ENCODE measurements at regions not wholly inside any gene's neighbourhood (a gene's known extent, or its start where the extent isn't known, plus 50 kb on each side); places are given as distances from the start of the nearest gene placed in this dataset.

- DNase-seq (ENCODE audit: low read depth in 4 of 4, low spot score in 3 of 4), result no peak
These were observed 948.4 kb downstream of the SORCS1 start for GRCh38 chr10:106216085-106216484.

GRCh38 chr10:106214243-106214642 is 950.3 kb downstream of the SORCS1 start:
- DNase-seq (ENCODE audit: low read depth in 4 of 4, low spot score in 3 of 4), result no peak

DNA sequence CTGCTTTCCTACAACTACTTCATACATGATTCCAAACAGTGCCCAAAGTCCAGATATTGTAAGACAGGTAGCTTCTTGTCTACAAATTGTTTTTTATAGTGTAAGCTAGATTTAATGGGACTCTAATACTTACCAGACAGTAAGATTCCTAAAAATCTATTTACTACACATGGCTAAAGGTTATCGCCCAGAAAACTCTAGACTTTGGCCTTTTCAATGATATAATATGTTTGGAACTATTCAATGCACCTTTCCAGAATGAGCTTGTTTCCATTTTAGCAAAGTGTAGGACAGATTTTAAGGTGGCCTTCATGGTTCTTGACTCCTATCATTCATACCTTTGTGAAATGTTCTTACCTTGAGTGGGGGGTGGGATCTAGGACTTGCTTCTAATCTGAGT is 951.0 kb downstream of the SORCS1 start:
- no peak for DNase-seq (ENCODE audit: low read depth in 4 of 4, low spot score in 3 of 4)

GRCh38 chr10:106198275-106198674 is 966.2 kb downstream of the SORCS1 start:
- DNase-seq (ENCODE audit: low read depth in 4 of 4, low spot score in 3 of 4), result no peak

GRCh38 chr10:106189292-106189691 is 975.2 kb downstream of the SORCS1 start:
- DNase-seq (ENCODE audit: low read depth in 4 of 4, low spot score in 3 of 4), result no peak

DNA sequence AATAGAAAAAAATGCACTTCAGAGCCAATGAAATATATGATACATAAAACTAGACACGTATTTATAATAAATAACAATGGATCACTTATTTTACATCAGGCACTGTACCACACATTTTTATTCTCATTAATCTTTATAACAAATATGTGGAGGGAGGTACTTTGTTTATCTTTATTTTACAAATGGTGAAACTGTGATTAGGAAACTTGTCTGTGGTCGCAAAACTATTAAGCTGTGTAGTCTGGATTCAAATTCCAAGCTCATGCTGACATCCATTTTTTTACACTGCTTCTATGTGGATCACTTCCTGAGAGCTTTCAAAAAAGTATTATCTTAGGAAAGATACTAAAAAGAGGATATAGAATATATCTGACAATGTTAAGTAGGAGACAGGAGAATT is 978.6 kb downstream of the SORCS1 start:
- DNase-seq (ENCODE audit: low read depth in 4 of 4, low spot score in 3 of 4), result no peak

DNA sequence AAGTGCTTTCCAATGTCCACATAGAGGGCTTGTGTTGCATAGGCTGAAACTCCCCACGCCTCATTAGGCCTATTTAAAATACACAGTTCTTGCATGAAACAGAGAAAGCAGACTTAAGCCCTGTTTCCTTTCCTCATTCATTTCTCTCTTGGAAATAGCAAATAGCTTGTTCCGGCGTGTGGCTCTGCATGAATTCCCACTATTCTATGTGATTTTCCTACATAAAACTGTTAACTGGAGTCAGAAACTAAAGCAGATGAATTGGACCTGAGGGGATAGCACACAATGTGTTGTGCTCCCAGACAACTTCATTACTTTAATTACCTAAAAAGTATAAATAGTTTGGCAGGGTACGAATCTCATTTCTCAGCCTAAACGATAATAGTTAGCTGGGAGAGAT is 981.5 kb downstream of the SORCS1 start:
- DNase-seq (ENCODE audit: low read depth in 4 of 4, low spot score in 3 of 4), result no peak

- DNase-seq (ENCODE audit: low read depth in 4 of 4, low spot score in 3 of 4), result no peak
These were observed 982.0 kb downstream of the SORCS1 start for GRCh38 chr10:106182542-106182941.

DNA sequence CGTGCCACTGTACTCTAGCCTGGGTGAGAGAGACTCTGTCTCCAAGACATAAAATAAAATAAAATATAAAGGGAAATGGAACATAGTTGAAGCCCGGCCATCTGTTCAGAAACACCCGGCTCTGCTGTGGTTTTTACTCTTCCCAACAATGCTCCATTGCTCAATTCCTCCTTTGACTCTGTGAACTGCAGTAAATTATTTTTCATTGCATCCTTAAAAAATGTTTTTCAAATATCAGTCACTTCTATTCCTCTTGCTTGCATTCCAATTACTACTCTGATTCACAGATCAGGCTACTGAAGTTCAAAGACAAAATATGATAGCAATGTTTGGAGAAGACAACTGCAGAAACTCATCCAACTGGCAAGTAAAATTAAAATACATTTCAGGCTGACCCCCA is 983.0 kb downstream of the SORCS1 start:
- DNase-seq (ENCODE audit: low read depth in 4 of 4, low spot score in 3 of 4), result no peak

GRCh38 chr10:106179430-106179829 is 985.1 kb downstream of the SORCS1 start:
- no peak for DNase-seq (ENCODE audit: low read depth in 4 of 4, low spot score in 3 of 4)

DNA sequence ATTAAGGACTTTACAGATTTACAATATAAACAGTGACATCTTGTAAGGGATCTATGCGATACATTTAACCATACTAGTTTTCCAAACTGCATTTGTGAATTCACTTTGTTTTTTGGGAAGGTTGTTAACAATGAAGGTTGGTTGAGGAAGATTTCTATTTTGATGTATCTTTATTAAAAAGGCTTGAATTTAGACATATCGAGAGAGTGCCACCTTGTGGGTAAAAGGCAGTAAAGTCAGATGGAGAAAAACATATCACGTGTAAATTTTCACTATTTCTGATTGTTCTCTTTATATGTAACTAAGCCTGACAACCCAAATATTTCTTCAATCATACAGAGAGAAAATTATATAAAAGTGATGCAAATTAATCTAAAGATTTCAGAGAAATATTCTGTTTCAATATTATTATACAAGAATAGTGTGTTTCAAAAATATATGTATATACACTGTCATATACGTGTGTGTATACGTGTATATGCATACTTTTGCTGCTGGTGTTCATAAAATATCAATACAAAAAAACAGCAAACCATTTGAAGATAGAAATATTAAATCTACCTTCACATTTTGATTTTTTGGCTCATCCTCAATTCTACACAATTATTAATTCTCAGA is 988.6 kb downstream of the SORCS1 start:
- DNase-seq (ENCODE audit: low read depth in 4 of 4, low spot score in 3 of 4), result no peak

GRCh38 chr10:106173838-106174237 is 990.7 kb downstream of the SORCS1 start:
- no peak for DNase-seq (ENCODE audit: low read depth in 4 of 4, low spot score in 3 of 4)

GRCh38 chr10:106169241-106169640 is 995.3 kb downstream of the SORCS1 start:
- DNase-seq (ENCODE audit: low read depth in 4 of 4, low spot score in 3 of 4), result no peak

DNA sequence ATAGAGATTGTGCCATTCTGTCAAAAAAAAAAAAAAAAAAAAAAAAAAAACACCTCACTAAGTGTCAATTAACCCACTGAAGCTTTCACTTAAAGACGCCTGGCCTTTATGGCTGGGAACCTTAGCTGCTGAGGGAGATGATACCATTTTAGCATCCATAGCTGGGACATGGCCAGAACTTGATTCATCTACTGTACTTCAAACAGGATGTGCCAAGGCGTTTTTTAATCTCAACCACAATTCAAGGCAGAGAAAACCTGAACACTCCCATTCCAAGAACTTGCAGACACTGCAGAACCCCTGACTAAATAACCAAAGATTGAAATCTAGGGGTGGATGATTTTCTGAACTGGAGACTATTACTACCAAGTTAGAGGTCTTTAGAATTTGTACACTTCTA is 996.6 kb downstream of the SORCS1 start:
- DNase-seq (ENCODE audit: low read depth in 4 of 4, low spot score in 3 of 4), result no peak

GRCh38 chr10:106158241-106158640 is 1006.3 kb downstream of the SORCS1 start:
- no peak for DNase-seq (ENCODE audit: low read depth in 4 of 4, low spot score in 3 of 4)

- no peak for DNase-seq (ENCODE audit: low read depth in 4 of 4, low spot score in 3 of 4)
These were observed 1017.5 kb downstream of the SORCS1 start for GRCh38 chr10:106147021-106147420.

DNA sequence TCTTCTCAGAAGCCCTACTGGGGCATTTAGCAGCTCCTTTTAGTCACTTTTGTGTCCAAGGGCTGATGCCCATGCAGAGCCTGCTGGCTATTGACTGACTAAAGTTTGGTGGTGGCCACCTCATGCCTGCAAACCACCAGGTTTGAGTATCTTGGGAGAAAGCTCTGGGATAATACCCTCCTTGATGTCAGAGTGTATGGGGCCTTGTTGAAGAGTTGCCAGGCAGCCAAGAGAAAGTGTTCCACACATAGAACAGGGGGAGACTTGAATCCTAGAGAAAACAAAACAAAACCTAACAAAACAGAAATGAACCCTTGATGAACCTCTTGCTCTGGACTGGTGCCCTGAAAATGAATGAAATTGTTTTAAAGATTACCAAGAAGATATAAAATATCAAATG is 1024.6 kb downstream of the SORCS1 start:
- DNase-seq (ENCODE audit: low read depth in 4 of 4, low spot score in 3 of 4), result no peak

GRCh38 chr10:106136175-106136574 is 1028.3 kb downstream of the SORCS1 start:
- no peak for DNase-seq (ENCODE audit: low read depth in 4 of 4, low spot score in 3 of 4)

- no peak for DNase-seq (ENCODE audit: low read depth in 4 of 4, low spot score in 3 of 4)
These were observed 1030.0 kb downstream of the SORCS1 start for GRCh38 chr10:106134326-106135000.

GRCh38 chr10:106133451-106133850 is 1031.1 kb downstream of the SORCS1 start:
- DNase-seq (ENCODE audit: low read depth in 4 of 4, low spot score in 3 of 4), result no peak

- no peak for DNase-seq (ENCODE audit: low read depth in 4 of 4, low spot score in 3 of 4)
These were observed 1031.5 kb downstream of the SORCS1 start for GRCh38 chr10:106132956-106133355.

GRCh38 chr10:106114656-106115186 is 1049.8 kb downstream of the SORCS1 start:
- DNase-seq (ENCODE audit: low read depth in 4 of 4, low spot score in 3 of 4), result no peak
